ENCODE measurements at regions not wholly inside any gene's neighbourhood (a gene's known extent, or its start where the extent isn't known, plus 50 kb on each side); places are given as distances from the start of the nearest gene placed in this dataset.

DNA sequence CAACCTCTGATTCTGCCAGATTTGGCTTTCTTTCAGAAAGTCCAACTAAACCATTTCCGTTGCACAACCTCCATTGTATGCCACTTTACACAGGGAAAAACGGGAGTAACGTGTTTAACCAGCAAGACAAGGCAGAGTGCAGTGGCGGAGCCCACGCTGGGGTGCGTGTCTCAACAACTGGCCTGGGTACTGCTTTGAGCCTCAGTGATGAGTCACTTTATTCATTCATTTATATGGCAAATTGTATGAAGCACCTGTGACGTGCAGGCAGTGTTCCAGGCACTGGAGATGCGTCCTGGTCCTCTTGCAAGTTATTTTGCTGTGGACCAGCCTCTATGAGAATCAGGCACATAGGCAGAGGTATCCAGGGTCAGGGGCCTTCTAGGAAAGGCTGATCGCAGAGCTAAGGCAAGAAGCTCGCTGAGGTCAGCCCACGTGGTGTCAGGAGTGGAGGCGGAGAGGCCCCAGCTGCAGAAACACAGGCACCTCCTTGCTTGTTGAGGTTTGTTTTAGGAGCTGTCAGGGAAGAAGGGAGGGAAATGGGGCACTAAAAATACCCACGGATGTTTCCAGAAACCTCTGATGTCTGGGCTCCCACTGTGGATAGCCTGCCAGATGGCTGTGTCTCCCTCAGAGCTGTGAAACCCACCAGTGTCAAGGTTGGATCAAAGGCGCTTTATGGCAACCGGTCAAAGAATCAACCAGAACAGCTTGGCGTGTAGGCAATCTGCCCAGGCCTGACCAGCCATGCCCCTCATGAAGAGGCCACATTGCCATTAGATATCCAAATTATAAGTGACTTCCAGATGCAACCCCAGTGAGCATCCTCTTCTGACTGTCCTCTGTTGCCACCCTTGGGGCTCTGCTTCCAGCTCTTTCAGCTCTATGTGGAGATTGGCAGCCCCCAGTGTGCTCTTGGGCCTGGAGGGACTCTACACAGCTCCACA is 157.2 kb downstream of the CD83 start:
- DNase-seq (ENCODE audit: low read depth in 2 of 2): no peak

- DNase-seq (ENCODE audit: low read depth in 2 of 2): no peak
Measured at GRCh38 chr6:14275493-14275851, 157.9 kb downstream of the CD83 start.

GRCh38 chr6:14276071-14276470 is 158.5 kb downstream of the CD83 start:
- no peak for DNase-seq (ENCODE audit: low read depth in 2 of 2)

GRCh38 chr6:14276667-14277404 is 159.3 kb downstream of the CD83 start:
- DNase-seq (ENCODE audit: low read depth in 2 of 2): no peak

- no peak for DNase-seq (ENCODE audit: low read depth in 2 of 2)
Measured at GRCh38 chr6:14277405-14277930, 159.9 kb downstream of the CD83 start.

DNA sequence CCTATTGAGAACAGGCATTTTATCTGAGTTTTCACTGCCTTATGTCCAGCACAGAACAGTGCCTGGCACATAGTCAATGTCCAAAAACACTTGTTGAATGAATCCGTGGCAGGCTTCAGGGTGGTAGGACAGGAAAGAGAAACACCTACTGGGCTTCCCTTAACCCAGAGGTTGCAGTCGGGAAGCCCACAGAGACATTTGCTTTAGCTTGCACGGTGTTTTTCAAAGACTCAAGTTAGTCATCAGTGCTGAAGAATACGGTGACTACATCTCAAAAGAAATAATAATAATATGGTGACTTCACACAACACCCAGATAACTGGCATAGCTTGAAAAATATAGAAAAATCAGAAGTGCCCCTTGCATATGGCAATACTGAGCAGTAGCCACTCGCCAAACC is 160.4 kb downstream of the CD83 start:
- DNase-seq (ENCODE audit: low read depth in 2 of 2): no peak

DNA sequence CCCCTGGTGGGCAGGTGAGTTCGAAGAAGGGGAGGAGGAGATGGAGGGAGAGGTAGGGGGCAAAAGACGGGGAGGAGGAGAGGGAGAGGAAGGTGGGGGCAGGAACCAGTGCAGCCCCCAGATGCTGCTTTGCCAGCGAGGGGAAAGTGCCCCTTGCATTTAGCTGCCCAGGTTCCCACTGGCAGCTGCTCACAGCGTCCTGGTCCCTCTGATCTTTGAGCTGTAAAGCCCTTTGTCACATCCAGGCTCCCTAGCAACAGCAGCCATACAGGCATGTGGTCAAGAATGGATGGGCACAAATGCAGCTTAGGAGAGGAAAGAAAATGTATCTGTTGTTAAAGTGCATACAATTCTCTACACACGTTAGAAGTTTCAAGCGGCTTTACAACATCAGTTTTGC is 160.9 kb downstream of the CD83 start:
- DNase-seq (ENCODE audit: low read depth in 2 of 2): no peak

DNA sequence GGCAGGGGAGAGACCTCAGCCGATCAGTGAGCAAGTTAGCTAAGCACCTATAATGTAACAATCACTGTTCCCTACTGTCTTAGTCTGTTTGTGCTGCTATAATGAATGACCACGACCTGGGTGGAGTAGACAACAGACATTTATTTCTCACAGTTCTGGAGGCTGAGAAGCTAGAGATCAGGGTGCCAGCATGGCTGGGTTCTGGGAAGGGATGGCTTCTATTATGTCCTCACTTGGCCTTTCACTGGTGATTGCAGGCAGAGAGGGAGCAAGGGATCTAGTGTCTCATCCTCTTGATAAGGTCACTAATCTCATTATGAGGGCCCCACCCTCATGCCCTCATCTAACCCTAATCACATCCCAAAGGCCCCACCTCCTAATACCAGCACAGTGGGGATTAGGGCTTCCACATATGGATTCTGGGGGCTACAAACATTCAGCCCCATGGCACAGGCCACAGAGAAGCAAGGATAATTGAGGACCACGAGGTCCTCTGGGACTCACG is 162.5 kb downstream of the CD83 start:
- no peak for DNase-seq (ENCODE audit: low read depth in 2 of 2)

GRCh38 chr6:14280766-14281293 is 163.3 kb downstream of the CD83 start:
- no peak for DNase-seq (ENCODE audit: low read depth in 2 of 2)

- DNase-seq (ENCODE audit: low read depth in 2 of 2): no peak
Measured at GRCh38 chr6:14281811-14282660, 164.5 kb downstream of the CD83 start.

- no peak for DNase-seq (ENCODE audit: low read depth in 2 of 2)
Measured at GRCh38 chr6:14282854-14283505, 165.4 kb downstream of the CD83 start.

- no peak for DNase-seq (ENCODE audit: low read depth in 2 of 2)
Measured at GRCh38 chr6:14283600-14284235, 166.1 kb downstream of the CD83 start.

DNA sequence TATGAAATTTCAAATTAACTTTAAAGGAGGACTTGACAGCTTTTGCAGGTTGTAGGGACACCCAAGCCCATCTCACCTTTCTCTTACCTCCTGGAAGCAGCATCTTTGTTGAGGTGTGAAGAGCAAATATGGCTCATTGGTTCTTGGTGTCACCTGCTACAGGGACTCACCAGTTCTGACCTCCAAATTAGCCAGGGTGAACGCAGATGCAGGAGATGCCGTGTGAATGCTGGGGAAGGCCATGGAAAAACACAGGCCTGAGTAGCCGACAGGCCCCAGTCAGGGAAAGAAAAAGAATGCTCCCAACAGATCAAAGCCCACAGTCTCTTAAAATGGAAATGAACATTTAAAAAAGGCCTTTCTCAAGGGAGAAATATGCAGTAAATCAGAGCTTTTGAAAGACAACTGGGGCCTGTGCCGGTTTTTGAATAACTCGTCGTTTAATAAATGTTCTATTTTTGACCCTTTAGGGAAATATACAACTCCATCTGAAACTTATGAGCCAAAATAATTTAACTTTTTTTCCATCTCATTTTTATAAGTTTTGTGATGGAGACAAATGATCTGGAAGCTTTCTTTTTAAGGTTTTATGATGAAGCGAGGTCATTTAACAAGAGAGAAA is 167.5 kb downstream of the CD83 start:
- DNase-seq (ENCODE audit: low read depth in 2 of 2): no peak

- DNase-seq (ENCODE audit: low read depth in 2 of 2): no peak
Measured at GRCh38 chr6:14286144-14286543, 168.6 kb downstream of the CD83 start.

- DNase-seq (ENCODE audit: low read depth in 2 of 2): no peak
Measured at GRCh38 chr6:14286634-14287428, 169.3 kb downstream of the CD83 start.

DNA sequence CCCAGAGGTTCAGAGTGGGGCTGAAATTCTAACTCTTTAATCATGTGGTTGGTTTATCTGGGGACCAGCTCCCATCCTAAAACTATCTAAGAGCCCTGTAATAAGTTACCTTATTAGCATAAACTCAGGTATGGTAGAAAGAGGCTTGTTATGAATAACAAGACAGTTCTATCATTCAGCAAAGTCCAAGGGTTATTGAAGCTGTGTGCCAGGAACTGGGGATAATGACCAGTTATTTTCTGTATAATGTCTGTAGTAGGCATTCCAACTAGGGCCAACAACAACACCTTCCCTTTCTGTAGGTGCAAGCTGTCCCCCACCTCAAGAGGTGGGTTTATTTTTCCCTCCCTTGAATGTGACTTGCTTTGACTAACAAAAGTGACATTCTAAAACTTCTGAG is 170.1 kb downstream of the CD83 start:
- DNase-seq (ENCODE audit: low read depth in 2 of 2): no peak

DNA sequence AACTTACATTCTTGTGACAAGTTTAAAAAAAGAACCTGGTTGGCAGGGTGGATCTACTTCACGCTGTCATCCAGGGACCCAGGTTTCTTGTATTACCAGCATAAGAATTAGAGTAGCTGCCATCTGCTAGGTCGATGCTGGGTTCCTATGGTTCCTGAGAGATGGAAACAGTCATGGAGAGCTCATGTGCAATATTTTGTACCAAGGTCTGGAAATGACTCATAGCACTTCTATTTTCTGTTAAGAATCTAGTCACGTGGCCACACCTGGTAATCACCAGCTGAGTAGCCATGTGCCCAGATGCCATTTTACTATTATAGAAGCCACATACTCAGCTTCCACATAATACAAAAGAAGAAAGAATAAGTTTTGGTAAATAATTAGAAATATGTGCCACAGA is 171.3 kb downstream of the CD83 start:
- no peak for DNase-seq (ENCODE audit: low read depth in 2 of 2)

DNA sequence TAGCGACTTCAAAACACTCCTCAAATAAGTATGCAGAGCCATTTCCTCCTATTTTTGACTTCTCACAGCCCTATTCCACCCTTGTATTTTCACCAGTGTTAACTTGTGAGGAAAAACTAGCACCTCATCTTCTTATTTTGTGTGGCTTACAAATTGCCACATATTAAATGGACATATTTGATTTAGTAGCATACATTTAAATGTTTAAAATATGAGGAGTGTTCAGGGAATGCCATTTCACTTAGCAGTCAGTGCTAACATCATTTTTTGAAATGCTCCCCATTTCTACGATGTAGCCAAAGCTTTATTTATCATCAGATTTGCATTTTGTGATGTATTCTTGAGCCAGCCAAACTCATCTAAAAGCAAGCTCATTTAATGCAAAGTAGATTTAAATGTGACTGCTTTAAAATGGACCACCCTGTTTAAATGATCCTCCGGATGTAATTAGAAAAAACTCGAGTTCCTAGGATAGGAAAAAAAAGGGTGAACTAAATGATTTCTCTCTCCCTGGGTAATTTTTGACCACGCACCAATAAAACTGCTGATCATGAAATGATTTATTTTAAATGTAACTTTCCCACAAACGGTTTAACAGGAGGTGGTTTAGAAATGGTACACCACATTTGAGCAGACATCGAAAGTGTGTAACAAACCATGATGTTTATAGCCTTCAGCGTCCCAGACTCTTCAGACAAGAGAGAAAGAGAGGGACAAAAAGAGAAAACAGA is 172.6 kb downstream of the CD83 start:
- no peak for DNase-seq (ENCODE audit: low read depth in 2 of 2)

Measured in stimulated activated CD4-positive, alpha-beta T cell treated with anti-CD3 and anti-CD28 coated beads, Interleukin-1b, Interleukin-23, amount 100 ng/mL, for 1 hour (primary cell).